ENCODE measurements at regions not wholly inside any gene's neighbourhood (a gene's known extent, or its start where the extent isn't known, plus 50 kb on each side); places are given as distances from the start of the nearest gene placed in this dataset.
A peak's percentile ranks its signal among the peaks of the same experiment; 100 is the strongest.

DNA sequence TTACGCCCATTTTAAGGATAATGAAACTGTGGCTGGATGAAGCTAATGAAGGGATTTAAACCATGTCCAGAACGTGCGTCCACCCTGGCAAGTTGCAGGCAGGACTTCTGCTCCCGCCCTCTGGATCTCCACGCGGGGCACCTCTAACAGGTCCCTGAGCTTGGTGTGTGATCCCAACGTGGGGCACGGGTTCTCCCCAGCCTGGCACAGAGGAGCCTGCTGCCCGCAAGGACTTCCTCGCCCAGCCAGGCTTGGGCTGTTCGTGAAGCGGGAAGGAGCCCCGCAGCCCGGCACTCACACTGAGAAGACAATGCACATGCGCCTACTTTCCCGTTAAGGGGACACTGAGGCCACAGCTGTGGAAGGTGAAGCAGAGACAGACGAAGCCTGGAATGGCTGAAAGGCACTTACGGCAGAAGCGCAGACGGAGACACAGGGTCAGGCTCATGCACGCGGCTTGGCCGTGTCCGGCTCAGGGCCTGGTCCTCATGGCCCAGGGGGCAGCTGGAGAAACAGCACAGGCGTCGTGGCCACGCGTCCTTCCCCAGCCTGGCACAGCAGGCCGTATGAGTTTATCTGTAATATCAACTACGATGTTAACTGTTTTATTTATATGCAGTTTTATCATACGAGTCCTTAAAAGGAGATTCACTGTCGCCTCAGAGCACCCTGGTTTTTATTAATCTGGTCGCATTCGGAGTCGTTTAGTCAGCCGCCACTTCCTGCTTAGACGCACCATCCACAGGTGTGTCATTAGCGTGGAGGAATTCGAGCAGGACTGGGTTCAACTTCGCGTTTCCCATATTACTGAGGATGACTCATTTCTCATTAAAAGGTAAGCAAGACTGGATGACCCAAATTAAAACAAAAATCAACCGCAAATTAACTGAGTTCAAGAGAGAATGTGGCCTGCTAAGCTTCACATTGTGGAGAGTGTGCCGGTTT, 835.9 kb downstream of the GALR1 start:
- Histone ChIP-seq H3K27me3 (ENCODE audit: low read depth) (no peaks in the 10 kb centered on the region), H3K4me3 (no peak overlapping the region), H3K4me1 (no peaks in the 10 kb centered on the region), H3K36me3 (no peaks in the 10 kb centered on the region), H3K27ac (no peak overlapping the region), H3K9me3 (no peaks in the 10 kb centered on the region)
- TF ChIP-seq, protein P1, sequence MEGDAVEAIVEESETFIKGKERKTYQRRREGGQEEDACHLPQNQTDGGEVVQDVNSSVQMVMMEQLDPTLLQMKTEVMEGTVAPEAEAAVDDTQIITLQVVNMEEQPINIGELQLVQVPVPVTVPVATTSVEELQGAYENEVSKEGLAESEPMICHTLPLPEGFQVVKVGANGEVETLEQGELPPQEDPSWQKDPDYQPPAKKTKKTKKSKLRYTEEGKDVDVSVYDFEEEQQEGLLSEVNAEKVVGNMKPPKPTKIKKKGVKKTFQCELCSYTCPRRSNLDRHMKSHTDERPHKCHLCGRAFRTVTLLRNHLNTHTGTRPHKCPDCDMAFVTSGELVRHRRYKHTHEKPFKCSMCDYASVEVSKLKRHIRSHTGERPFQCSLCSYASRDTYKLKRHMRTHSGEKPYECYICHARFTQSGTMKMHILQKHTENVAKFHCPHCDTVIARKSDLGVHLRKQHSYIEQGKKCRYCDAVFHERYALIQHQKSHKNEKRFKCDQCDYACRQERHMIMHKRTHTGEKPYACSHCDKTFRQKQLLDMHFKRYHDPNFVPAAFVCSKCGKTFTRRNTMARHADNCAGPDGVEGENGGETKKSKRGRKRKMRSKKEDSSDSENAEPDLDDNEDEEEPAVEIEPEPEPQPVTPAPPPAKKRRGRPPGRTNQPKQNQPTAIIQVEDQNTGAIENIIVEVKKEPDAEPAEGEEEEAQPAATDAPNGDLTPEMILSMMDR (IDR thresholded peaks at IDR 0.05), result no peak
- DNase-seq, result no peak
- no peak for ATAC-seq
- intact Hi-C loops (cut with DNase I), result no loop called here

DNA sequence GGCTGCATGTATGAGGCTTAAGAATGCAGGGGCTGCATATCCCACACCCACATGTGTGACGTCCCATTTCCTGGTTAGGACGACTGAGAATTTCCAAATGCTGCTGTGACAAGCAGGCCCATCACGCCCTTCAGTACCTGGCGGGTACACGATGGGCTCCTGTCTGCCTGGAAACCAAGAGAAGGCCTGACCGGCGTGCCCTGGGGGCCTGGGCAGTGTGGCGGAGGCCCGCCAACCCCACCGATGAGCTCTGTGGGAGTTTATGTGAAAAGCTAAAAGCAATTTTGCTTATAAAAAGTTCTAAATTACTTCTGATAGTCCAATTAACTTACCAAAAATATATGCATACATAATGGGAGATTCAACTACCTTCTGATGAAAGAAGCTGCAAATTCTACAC, 837.3 kb downstream of the GALR1 start:
- H3K27me3 ChIP-seq (ENCODE audit: low read depth), result no peaks in the 10 kb centered on the region
- H3K4me1 ChIP-seq, result no peaks in the 10 kb centered on the region
- ATAC-seq, result no peak
- TF ChIP-seq, protein P1 (IDR thresholded peaks at IDR 0.05), result no peak
- no peak overlapping the region for H3K27ac ChIP-seq
- no peak for DNase-seq
- no peak overlapping the region for H3K4me3 ChIP-seq
- H3K36me3 ChIP-seq, result no peaks in the 10 kb centered on the region
- no peaks in the 10 kb centered on the region for H3K9me3 ChIP-seq
- intact Hi-C loops (cut with DNase I), result no loop called here

DNA sequence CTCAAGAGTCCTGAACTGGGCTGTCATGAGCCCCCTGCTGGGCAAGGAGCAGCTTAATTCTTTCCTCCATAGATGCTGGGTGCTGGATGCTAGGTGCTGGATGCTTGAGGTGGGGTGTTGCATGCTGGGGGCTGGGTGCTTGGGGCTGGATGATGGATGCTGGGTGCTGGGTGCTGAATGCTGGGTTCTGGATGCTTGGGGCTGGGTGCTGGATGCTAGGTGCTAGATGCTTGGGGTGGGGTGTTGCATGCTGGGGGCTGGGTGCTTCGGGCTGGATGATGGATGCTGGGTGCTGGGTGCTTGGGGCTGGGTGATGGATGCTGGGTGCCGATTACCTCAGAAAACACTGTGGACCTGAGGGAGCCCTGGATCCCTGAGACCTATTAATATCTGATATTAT, 837.7 kb downstream of the GALR1 start:
- peak in 1 of 2 donors; percentile 42 for ATAC-seq
- intact Hi-C loops (cut with DNase I), result no loop called here
- no peak overlapping the region for H3K4me3 ChIP-seq

DNA sequence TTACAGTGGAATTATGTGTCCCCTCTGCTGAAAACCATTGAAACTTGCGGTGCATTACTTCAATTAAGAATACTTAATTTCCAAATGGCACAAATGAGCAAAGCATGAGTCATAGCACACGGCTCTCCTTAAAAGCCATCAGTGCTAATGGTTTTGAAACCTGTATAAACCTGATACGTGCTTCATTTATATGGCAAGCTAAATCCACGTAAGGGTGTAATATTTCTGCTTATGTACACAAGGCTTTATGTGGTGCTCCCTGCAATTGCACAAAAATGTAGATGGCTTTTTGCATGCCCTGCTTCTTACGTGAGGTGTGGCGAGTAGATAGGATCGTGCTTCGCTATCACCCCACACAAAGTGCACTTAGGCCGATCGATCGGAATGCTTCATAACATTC, 840.9 kb downstream of the GALR1 start:
- Histone ChIP-seq H3K27ac (no peak overlapping the region), H3K36me3 (no peaks in the 10 kb centered on the region), H3K4me1 (no peaks in the 10 kb centered on the region), H3K4me3 (no peak overlapping the region), H3K27me3 (ENCODE audit: low read depth) (no peaks in the 10 kb centered on the region), H3K9me3 (no peaks in the 10 kb centered on the region)
- TF ChIP-seq, protein P1 (IDR thresholded peaks at IDR 0.05), result no peak
- intact Hi-C loops (cut with DNase I), result no loop called here
- ATAC-seq (no peak), DNase-seq (no peak)

More for the DNA sequence above, 837.7 kb downstream of the GALR1 start:
- no peaks in the 10 kb centered on the region for H3K36me3 ChIP-seq
- TF ChIP-seq, protein P1 (IDR thresholded peaks at IDR 0.05), result no peak
- DNase-seq, result no peak
- H3K9me3 ChIP-seq, result no peaks in the 10 kb centered on the region
- no peaks in the 10 kb centered on the region for H3K4me1 ChIP-seq
- no peak overlapping the region for H3K27ac ChIP-seq
- H3K27me3 ChIP-seq (ENCODE audit: low read depth), result no peaks in the 10 kb centered on the region

DNA sequence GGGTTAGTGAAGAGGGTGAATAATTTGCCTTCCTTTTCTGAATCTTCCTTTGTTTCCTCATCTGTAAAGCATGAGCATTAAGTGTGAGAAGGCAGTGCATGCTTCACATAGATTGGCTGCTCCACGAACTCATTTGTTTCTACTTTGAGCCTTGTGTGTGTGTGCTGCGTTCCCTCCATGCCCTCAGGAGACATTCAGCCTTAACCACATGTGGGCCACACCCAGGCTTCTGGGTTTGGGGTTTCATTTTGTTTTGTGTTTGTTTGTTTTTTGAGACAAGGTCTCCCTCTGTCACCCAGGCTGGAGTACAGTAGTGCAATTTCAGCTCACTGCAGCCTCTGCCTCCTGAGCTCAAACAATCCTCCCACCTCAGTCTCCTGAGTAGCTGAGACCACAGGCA, 843.3 kb downstream of the GALR1 start:
- TF ChIP-seq, protein P1 (IDR thresholded peaks at IDR 0.05), result no peak
- no peak for DNase-seq
- Histone ChIP-seq H3K27me3 (ENCODE audit: low read depth) (no peaks in the 10 kb centered on the region), H3K27ac (no peak overlapping the region), H3K4me1 (no peaks in the 10 kb centered on the region), H3K36me3 (no peaks in the 10 kb centered on the region), H3K9me3 (no peaks in the 10 kb centered on the region), H3K4me3 (no peak overlapping the region)
- intact Hi-C loops (cut with DNase I), result no loop called here
- ATAC-seq, result no peak

All from lower lobe of right lung (tissue), 2 donors.